Heart left ventricle (tissue), 16 donors: ENCODE measurements at regions not wholly inside any gene's neighbourhood (a gene's known extent, or its start where the extent isn't known, plus 50 kb on each side); places are given as distances from the start of the nearest gene placed in this dataset.

Source experiments
- ATAC-seq, 4 donors: fragments of 200-7000 bp; cut with Tn5 transposase; one replicate each; pipeline ENCODE4 v1.9.1; 2020 to 2022; ENCODE audit warnings: moderate library complexity in 4 of 4, mild to moderate bottlenecking in 3 of 4, moderate number of reproducible peaks in 1 of 4
- DNase-seq, 5 donors: peaks; one replicate each; pipeline ENCODE4 v3.0.0-alpha.2; 2020
- H3K27ac ChIP-seq, 12 donors: fragments of 200-600 bp; sonication (generic) in 4 of 12; one replicate each; pipeline versions ENCODE4 v1.5.0 to v1.8.0; 2016 to 2022; ENCODE audit warnings: mild to moderate bottlenecking in 2 of 12
- H3K27me3 ChIP-seq, 9 donors: fragments of 200-600 bp; sonication (generic) in 2 of 9; one replicate each; pipeline versions ENCODE4 v1.5.1 to v1.8.0; 2016 to 2022; ENCODE audit warnings: mild to moderate bottlenecking in 3 of 9
- H3K36me3 ChIP-seq, 9 donors: fragments of 200-600 bp; sonication (generic) in 2 of 9; one replicate each; pipeline versions ENCODE4 v1.5.0 to v1.8.0; 2018 to 2022; ENCODE audit warnings: mild to moderate bottlenecking in 2 of 9
- H3K4me1 ChIP-seq, 12 donors: fragments of 200-600 bp; sonication (generic) in 4 of 12; one replicate each; pipeline versions ENCODE4 v1.5.0 to v1.8.0; 2016 to 2022; ENCODE audit warnings: mild to moderate bottlenecking in 3 of 12
- H3K4me3 ChIP-seq, 12 donors: fragments of 200-600 bp; sonication (generic) in 4 of 12; one replicate each; pipeline versions ENCODE4 v1.5.0 to v1.8.0; 2017 to 2022; ENCODE audit warnings: mild to moderate bottlenecking in 9 of 12, moderate library complexity in 4 of 12
- H3K9me3 ChIP-seq, 12 donors: fragments of 200-600 bp; sonication (generic) in 4 of 12; one replicate each; pipeline versions ENCODE4 v1.5.0 to v1.8.0; 2016 to 2022; ENCODE audit warnings: mild to moderate bottlenecking in 1 of 12
- CTCF ChIP-seq, 12 donors: fragments of 200-600 bp; sonication (generic) in 4 of 12; IDR thresholded peaks; one replicate each; pipeline versions ENCODE4 v1.5.0 to v1.8.0; 2018 to 2022; ENCODE audit warnings: antibody characterized with exemption in 12 of 12, mild to moderate bottlenecking in 5 of 12
- POLR2A ChIP-seq, 2 donors: fragments of 450-650 bp; IDR thresholded peaks; one replicate each; pipeline ENCODE4 v1.6.1; 2017; ENCODE audit warnings: antibody characterized with exemption in 2 of 2, mild to moderate bottlenecking in 2 of 2, moderate library complexity in 2 of 2
- WGBS, 4 donors: extraction: QIAGEN DNeasy Blood & Tissue Kit in 2 of 4; methylation state at CpG; one replicate each; pipeline versions ENCODE4 v1.1.5 to v1.1.7; 2013 to 2018; 5-methylcytosine and 5-hydroxymethylcytosine counted together
- intact Hi-C, 10 donors: fragments of 100-400 bp; cut with DNase I; formaldehyde crosslinking; loops; one replicate each; pipeline versions ENCODE4 v1.11.1 to v1.14.2; 2022
- donor health status: ischemic (EF 13 %, LVEDD 7.1; RV severe dilation, severe dysfunction).
- donor health status: healthy with polysubstance abuse.
- donor health status: DM: no; HTN: yes; CAD: no.
- donor health status: DM: no; HTN: no; CAD: no.
- donor health status: ischemic (EF 25% LVEDD 6.9; RV normal size, moderate dysfunction).
- donor health status: ischemic (EF 25% LVEDD 5.7; RV mildly dilated, moderate dysfunction).
- donor health status: healthy.
- donor health status: DM: yes; HTN: yes; CAD: no.
- donor health status: ischemic (EF 35%, LVEDD 5.7; RV mildly dilated, moderate dysfunction).
- donor health status: nonischemic (EF 11% LVEDD 7.7; RV severe dilation, severe dysfunction).
- donor health status: DM: yes; HTN: yes; CAD: no.
- donor health status: PGD.
- donor health status: ischemic (EF 29% LVEDD 5.4; RV normal size, mild dysfunction).
- donor health status: nonischemic (EF 23%, LVEDD 6.1; RV moderate dilation, normal function).

- peak in 1 of 4 donors; percentile 16 for ATAC-seq
- no peaks in the 10 kb centered on the region for H3K27me3 ChIP-seq
- no peaks in the 10 kb centered on the region for H3K9me3 ChIP-seq
- DNase-seq, result no peak
- TF ChIP-seq POLR2A (IDR thresholded peaks at IDR 0.05) (no peak), CTCF (IDR thresholded peaks at IDR 0.05) (no peak)
- no peak overlapping the region for H3K27ac ChIP-seq
- 47 to 83% (median 52%) methylated on average over 1 of the region's 1 CpG for WGBS, 4 donors
- H3K4me1 ChIP-seq, result peaks cover 0 to 7% (median 0%) of the 10 kb centered on the region in 12 donors
- H3K36me3 ChIP-seq, result no peaks in the 10 kb centered on the region
- intact Hi-C loops, result no loop called here
- no peak overlapping the region for H3K4me3 ChIP-seq
These were observed 1294.4 kb downstream of the CDH8 start for GRCh38 chr16:60741810-60742209.

- no peak overlapping the region for H3K4me3 ChIP-seq
- H3K27me3 ChIP-seq, result no peaks in the 10 kb centered on the region
- 57 to 66% (median 60%) methylated on average over 13 of the region's 13 CpGs for WGBS, 4 donors
- ATAC-seq (peak in 3 of 4 donors; percentile 53 to 62 (median 58)), DNase-seq (no peak)
- H3K36me3 ChIP-seq, result no peaks in the 10 kb centered on the region
- H3K4me1 ChIP-seq, result peaks cover 0 to 7% (median 0%) of the 10 kb centered on the region in 12 donors
- H3K9me3 ChIP-seq, result no peaks in the 10 kb centered on the region
- intact Hi-C loops, result no loop called here
- no peak overlapping the region for H3K27ac ChIP-seq
- TF ChIP-seq CTCF (IDR thresholded peaks at IDR 0.05), result no peak
- no peak for TF ChIP-seq POLR2A (IDR thresholded peaks at IDR 0.05)
These were observed 1296.2 kb downstream of the CDH8 start for GRCh38 chr16:60739737-60740683.

- no peak for DNase-seq
- H3K4me3 ChIP-seq, result no peak overlapping the region
- no peaks in the 10 kb centered on the region for H3K36me3 ChIP-seq
- H3K9me3 ChIP-seq, result no peaks in the 10 kb centered on the region
- 65 to 70% (median 67%) methylated on average over 5 of the region's 5 CpGs for WGBS, 4 donors
- ATAC-seq, result no peak
- H3K27ac ChIP-seq, result no peak overlapping the region
- intact Hi-C loops, result no loop called here
- no peaks in the 10 kb centered on the region for H3K4me1 ChIP-seq
- H3K27me3 ChIP-seq, result no peaks in the 10 kb centered on the region
- no peak for TF ChIP-seq POLR2A (IDR thresholded peaks at IDR 0.05)
These were observed 1304.7 kb downstream of the CDH8 start for GRCh38 chr16:60731329-60732050.

- ATAC-seq (no peak), DNase-seq (no peak)
- TF ChIP-seq POLR2A (IDR thresholded peaks at IDR 0.05), result no peak
- TF ChIP-seq CTCF (IDR thresholded peaks at IDR 0.05), result no peak
- Histone ChIP-seq H3K4me3 (no peak overlapping the region), H3K4me1 (no peaks in the 10 kb centered on the region), H3K27me3 (no peaks in the 10 kb centered on the region), H3K36me3 (no peaks in the 10 kb centered on the region), H3K27ac (no peak overlapping the region), H3K9me3 (peaks cover 0 to 2% (median 0%) of the 10 kb centered on the region in 12 donors)
- intact Hi-C loops, result no loop called here
These were observed 1307.2 kb downstream of the CDH8 start for GRCh38 chr16:60729051-60729450.
